WTC11 (cell line): ENCODE measurements at regions not wholly inside any gene's neighbourhood (a gene's known extent, or its start where the extent isn't known, plus 50 kb on each side); places are given as distances from the start of the nearest gene placed in this dataset.

Source experiments
- ATAC-seq: fragments of 200-7000 bp; cut with Tn5 transposase; 2 replicates; pipeline ENCODE4 v1.10.0; 2021; ENCODE audit warnings: mild to moderate bottlenecking, moderate library complexity
- CTCF ChIA-PET: fragments of 300-600 bp; sonication (Branson Sonifier 250); formaldehyde crosslinking; loops from one replicate; lab custom pipeline; 2021; ENCODE audit warnings: antibody characterized with exemption; lab: Charles Lee
- POLR2A ChIA-PET: fragments of 350-600 bp; sonication (Branson Sonifier 250); formaldehyde crosslinking; loops from one replicate; lab custom pipeline; 2021; ENCODE audit warnings: antibody characterized with exemption; lab: Charles Lee
- DNase-seq: peaks from one replicate; pipeline ENCODE4 v3.0.0; 2021; ENCODE audit warnings: low spot score
- H3K27ac Mint-ChIP-seq: 2 replicates; pipeline ENCODE4 v1.8.0; 2021; ENCODE audit warnings: mixed read lengths
- H3K27me3 Mint-ChIP-seq: 2 replicates; pipeline ENCODE4 v1.8.0; 2021; ENCODE audit warnings: low read depth, mild to moderate bottlenecking, moderate library complexity, mixed read lengths
- H3K36me3 Mint-ChIP-seq: 2 replicates; pipeline ENCODE4 v1.8.0; 2021; ENCODE audit warnings: mixed read lengths
- H3K4me1 Mint-ChIP-seq: 2 replicates; pipeline ENCODE4 v1.8.0; 2022; ENCODE audit warnings: mixed read lengths
- H3K4me3 Mint-ChIP-seq: 2 replicates; pipeline ENCODE4 v1.8.0; 2021; ENCODE audit warnings: mild to moderate bottlenecking, moderate library complexity, mixed read lengths
- H3K9me3 Mint-ChIP-seq: 2 replicates; pipeline ENCODE4 v1.8.0; 2021; ENCODE audit warnings: mixed read lengths
- CREM ChIP-seq: sonication (generic); formaldehyde crosslinking; IDR thresholded peaks from 2 replicates; pipeline ENCODE4 v1.8.1; 2022; ENCODE audit warnings: mild to moderate bottlenecking, missing genetic modification reagents, moderate library complexity
- FOXJ3 ChIP-seq: sonication (generic); formaldehyde crosslinking; IDR thresholded peaks from 2 replicates; pipeline ENCODE4 v1.9.0; 2021; ENCODE audit warnings: missing genetic modification reagents, mild to moderate bottlenecking, borderline replicate concordance
- FOXK1 ChIP-seq: sonication (generic); formaldehyde crosslinking; IDR thresholded peaks from 2 replicates; pipeline ENCODE4 v1.8.0; 2022; ENCODE audit warnings: mild to moderate bottlenecking, moderate library complexity, missing genetic modification reagents
- GABPB1 ChIP-seq: sonication (generic); formaldehyde crosslinking; IDR thresholded peaks from 2 replicates; pipeline ENCODE4 v1.8.1; 2023; ENCODE audit warnings: mild to moderate bottlenecking, missing genetic modification reagents
- GTF2I ChIP-seq: fragments of 250-450 bp; sonication (Bioruptor Pico); conservative IDR thresholded peaks from 2 replicates; pipeline ENCODE4 v1.4.0; 2021; ENCODE audit warnings: mild to moderate bottlenecking
- SMAD4 ChIP-seq: sonication (generic); formaldehyde crosslinking; IDR thresholded peaks from 2 replicates; pipeline ENCODE4 v1.8.0; 2022; ENCODE audit warnings: mild to moderate bottlenecking, missing genetic modification reagents
- ZNF423 ChIP-seq: fragments of 250-450 bp; sonication (Bioruptor Pico); IDR thresholded peaks from 2 replicates; pipeline ENCODE4 v2.1.2; 2022; ENCODE audit warnings: mild to moderate bottlenecking, moderate library complexity
- TF ChIP-seq, protein P1 (sequence below): sonication (generic); formaldehyde crosslinking; conservative IDR thresholded peaks from 2 replicates; pipeline ENCODE4 v1.8.1; 2022; ENCODE audit warnings: mild to moderate bottlenecking, missing genetic modification reagents
- TF ChIP-seq, protein P2 (sequence below): fragments of 250-450 bp; sonication (Bioruptor Pico); IDR thresholded peaks from 2 replicates; pipeline ENCODE4 v1.9.0; 2021; ENCODE audit warnings: mild to moderate bottlenecking
- TF ChIP-seq, protein P3 (sequence below): fragments of 250-450 bp; sonication (Bioruptor Pico); IDR thresholded peaks from 2 replicates; pipeline ENCODE4 v2.1.2; 2022; ENCODE audit warnings: mild to moderate bottlenecking, moderate library complexity
- TF ChIP-seq, protein P4 (sequence below): sonication (generic); formaldehyde crosslinking; IDR thresholded peaks from 2 replicates; pipeline ENCODE4 v1.8.0; 2022; ENCODE audit warnings: mild to moderate bottlenecking, missing genetic modification reagents
- TF ChIP-seq, protein P5 (sequence below): sonication (generic); formaldehyde crosslinking; IDR thresholded peaks from 2 replicates; pipeline ENCODE4 v1.8.1; 2023; ENCODE audit warnings: mild to moderate bottlenecking, missing genetic modification reagents
- TF ChIP-seq, protein P6 (sequence below): sonication (generic); formaldehyde crosslinking; IDR thresholded peaks from 2 replicates; pipeline ENCODE4 v1.8.0; 2023; ENCODE audit warnings: missing genetic modification reagents, mild to moderate bottlenecking, borderline replicate concordance
- TF ChIP-seq, protein P7 (sequence below): sonication (generic); formaldehyde crosslinking; IDR thresholded peaks from 2 replicates; pipeline ENCODE4 v1.8.1; 2022; ENCODE audit warnings: mild to moderate bottlenecking, missing genetic modification reagents, moderate library complexity, borderline replicate concordance

DNA sequence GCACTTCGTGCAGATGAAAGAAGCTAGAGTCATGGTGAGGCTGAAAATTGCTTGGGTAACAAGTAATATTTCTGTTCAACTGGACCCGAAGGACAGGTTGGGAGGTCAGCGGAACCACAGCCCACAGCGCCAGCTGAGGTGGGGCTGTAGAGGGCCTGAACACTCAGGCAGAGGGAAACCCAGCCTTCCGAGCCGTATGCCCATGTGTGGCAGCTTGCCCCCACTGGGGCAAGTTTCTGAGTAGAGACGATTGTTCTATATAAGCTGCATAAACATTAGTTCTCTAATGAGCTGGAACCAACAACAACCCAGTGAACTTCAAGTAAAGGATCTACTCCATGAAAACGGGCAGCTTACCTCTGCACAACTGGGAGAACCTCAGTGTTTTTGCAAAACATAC, 58.4 kb upstream of the TNS3 start:
- H3K4me1 Mint-ChIP-seq: peaks cover 28% of the 10 kb centered on the region
- CTCF ChIA-PET: interaction anchor here (1.7 kb wide), 1 partner anchor 12 kb away, joined by 4 read pairs; no protein-coding TSS in a partner anchor
- peaks cover 8% of the 10 kb centered on the region for H3K36me3 Mint-ChIP-seq
- no peak overlapping the region for H3K27ac Mint-ChIP-seq
- DNase-seq (no peak), ATAC-seq (no peak)
- POLR2A ChIA-PET: interaction anchor here (0.7 kb wide), 1 partner anchor 81 kb away, joined by 3 read pairs; no protein-coding TSS in a partner anchor
- H3K27me3 Mint-ChIP-seq: no peaks in the 10 kb centered on the region; the same call in 1 of the 2 replicates
- H3K4me3 Mint-ChIP-seq: no peak overlapping the region
- H3K9me3 Mint-ChIP-seq: peaks cover 16% of the 10 kb centered on the region
- TF ChIP-seq, protein P1, sequence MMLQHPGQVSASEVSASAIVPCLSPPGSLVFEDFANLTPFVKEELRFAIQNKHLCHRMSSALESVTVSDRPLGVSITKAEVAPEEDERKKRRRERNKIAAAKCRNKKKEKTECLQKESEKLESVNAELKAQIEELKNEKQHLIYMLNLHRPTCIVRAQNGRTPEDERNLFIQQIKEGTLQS (CRISPR knock-in tag): no peak
- TF ChIP-seq SMAD4 (CRISPR knock-in tag): no peak
- TF ChIP-seq, protein P2, sequence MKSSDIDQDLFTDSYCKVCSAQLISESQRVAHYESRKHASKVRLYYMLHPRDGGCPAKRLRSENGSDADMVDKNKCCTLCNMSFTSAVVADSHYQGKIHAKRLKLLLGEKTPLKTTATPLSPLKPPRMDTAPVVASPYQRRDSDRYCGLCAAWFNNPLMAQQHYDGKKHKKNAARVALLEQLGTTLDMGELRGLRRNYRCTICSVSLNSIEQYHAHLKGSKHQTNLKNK: no peak
- TF ChIP-seq, protein P3, sequence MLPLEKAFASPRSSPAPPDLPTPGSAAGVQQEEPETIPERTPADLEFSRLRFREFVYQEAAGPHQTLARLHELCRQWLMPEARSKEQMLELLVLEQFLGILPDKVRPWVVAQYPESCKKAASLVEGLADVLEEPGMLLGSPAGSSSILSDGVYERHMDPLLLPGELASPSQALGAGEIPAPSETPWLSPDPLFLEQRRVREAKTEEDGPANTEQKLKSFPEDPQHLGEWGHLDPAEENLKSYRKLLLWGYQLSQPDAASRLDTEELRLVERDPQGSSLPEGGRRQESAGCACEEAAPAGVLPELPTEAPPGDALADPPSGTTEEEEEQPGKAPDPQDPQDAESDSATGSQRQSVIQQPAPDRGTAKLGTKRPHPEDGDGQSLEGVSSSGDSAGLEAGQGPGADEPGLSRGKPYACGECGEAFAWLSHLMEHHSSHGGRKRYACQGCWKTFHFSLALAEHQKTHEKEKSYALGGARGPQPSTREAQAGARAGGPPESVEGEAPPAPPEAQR (CRISPR knock-in tag): no peak
- TF ChIP-seq FOXJ3 (CRISPR knock-in tag): no peak
- no peak for TF ChIP-seq CREM (CRISPR knock-in tag)
- no peak for TF ChIP-seq GTF2I
- TF ChIP-seq, protein P4, sequence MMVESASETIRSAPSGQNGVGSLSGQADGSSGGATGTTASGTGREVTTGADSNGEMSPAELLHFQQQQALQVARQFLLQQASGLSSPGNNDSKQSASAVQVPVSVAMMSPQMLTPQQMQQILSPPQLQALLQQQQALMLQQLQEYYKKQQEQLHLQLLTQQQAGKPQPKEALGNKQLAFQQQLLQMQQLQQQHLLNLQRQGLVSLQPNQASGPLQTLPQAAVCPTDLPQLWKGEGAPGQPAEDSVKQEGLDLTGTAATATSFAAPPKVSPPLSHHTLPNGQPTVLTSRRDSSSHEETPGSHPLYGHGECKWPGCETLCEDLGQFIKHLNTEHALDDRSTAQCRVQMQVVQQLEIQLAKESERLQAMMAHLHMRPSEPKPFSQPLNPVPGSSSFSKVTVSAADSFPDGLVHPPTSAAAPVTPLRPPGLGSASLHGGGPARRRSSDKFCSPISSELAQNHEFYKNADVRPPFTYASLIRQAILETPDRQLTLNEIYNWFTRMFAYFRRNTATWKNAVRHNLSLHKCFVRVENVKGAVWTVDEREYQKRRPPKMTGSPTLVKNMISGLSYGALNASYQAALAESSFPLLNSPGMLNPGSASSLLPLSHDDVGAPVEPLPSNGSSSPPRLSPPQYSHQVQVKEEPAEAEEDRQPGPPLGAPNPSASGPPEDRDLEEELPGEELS (CRISPR knock-in tag): no peak
- TF ChIP-seq, protein P5, sequence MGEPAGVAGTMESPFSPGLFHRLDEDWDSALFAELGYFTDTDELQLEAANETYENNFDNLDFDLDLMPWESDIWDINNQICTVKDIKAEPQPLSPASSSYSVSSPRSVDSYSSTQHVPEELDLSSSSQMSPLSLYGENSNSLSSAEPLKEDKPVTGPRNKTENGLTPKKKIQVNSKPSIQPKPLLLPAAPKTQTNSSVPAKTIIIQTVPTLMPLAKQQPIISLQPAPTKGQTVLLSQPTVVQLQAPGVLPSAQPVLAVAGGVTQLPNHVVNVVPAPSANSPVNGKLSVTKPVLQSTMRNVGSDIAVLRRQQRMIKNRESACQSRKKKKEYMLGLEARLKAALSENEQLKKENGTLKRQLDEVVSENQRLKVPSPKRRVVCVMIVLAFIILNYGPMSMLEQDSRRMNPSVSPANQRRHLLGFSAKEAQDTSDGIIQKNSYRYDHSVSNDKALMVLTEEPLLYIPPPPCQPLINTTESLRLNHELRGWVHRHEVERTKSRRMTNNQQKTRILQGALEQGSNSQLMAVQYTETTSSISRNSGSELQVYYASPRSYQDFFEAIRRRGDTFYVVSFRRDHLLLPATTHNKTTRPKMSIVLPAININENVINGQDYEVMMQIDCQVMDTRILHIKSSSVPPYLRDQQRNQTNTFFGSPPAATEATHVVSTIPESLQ (CRISPR knock-in tag): no peak
- TF ChIP-seq, protein P6, sequence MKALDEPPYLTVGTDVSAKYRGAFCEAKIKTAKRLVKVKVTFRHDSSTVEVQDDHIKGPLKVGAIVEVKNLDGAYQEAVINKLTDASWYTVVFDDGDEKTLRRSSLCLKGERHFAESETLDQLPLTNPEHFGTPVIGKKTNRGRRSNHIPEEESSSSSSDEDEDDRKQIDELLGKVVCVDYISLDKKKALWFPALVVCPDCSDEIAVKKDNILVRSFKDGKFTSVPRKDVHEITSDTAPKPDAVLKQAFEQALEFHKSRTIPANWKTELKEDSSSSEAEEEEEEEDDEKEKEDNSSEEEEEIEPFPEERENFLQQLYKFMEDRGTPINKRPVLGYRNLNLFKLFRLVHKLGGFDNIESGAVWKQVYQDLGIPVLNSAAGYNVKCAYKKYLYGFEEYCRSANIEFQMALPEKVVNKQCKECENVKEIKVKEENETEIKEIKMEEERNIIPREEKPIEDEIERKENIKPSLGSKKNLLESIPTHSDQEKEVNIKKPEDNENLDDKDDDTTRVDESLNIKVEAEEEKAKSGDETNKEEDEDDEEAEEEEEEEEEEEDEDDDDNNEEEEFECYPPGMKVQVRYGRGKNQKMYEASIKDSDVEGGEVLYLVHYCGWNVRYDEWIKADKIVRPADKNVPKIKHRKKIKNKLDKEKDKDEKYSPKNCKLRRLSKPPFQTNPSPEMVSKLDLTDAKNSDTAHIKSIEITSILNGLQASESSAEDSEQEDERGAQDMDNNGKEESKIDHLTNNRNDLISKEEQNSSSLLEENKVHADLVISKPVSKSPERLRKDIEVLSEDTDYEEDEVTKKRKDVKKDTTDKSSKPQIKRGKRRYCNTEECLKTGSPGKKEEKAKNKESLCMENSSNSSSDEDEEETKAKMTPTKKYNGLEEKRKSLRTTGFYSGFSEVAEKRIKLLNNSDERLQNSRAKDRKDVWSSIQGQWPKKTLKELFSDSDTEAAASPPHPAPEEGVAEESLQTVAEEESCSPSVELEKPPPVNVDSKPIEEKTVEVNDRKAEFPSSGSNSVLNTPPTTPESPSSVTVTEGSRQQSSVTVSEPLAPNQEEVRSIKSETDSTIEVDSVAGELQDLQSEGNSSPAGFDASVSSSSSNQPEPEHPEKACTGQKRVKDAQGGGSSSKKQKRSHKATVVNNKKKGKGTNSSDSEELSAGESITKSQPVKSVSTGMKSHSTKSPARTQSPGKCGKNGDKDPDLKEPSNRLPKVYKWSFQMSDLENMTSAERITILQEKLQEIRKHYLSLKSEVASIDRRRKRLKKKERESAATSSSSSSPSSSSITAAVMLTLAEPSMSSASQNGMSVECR (CRISPR knock-in tag): no peak
- TF ChIP-seq ZNF423 (CRISPR knock-in tag): no peak
- TF ChIP-seq, protein P7, sequence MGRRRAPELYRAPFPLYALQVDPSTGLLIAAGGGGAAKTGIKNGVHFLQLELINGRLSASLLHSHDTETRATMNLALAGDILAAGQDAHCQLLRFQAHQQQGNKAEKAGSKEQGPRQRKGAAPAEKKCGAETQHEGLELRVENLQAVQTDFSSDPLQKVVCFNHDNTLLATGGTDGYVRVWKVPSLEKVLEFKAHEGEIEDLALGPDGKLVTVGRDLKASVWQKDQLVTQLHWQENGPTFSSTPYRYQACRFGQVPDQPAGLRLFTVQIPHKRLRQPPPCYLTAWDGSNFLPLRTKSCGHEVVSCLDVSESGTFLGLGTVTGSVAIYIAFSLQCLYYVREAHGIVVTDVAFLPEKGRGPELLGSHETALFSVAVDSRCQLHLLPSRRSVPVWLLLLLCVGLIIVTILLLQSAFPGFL (CRISPR knock-in tag): no peak
- TF ChIP-seq FOXK1 (CRISPR knock-in tag): no peak
- no peak for TF ChIP-seq GABPB1 (CRISPR knock-in tag)
